GM19397 (cell line): ENCODE measurements at regions not wholly inside any gene's neighbourhood (a gene's known extent, or its start where the extent isn't known, plus 50 kb on each side); places are given as distances from the start of the nearest gene placed in this dataset.

Source experiments
- ATAC-seq: cut with Tn5 transposase; IDR thresholded peaks from one replicate; pipeline ENCODE4 v1.9.1; 2021; ENCODE audit warnings: mild to moderate bottlenecking, moderate library complexity; ENCODE audit not compliant: unreplicated experiment

DNA sequence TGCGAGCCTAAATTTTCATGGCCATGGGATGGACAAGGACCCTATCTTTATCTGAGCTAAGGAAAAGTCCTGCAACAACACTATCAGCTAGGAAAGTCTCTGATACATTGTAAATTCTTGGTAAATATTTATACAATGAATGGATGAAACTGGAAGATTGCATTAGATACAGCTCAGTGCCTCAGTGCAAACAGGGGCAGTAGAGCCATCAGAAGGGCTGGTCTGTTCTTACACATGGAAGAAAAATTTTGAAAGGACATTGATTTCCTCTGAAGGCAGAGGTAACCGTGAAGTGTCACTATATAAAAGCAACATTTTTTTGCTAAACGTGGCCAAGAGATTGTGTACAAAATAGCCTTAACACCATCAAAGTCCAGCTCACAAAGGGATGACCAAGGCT is 153.2 kb upstream of the GADL1 start:
- no peak for ATAC-seq

DNA sequence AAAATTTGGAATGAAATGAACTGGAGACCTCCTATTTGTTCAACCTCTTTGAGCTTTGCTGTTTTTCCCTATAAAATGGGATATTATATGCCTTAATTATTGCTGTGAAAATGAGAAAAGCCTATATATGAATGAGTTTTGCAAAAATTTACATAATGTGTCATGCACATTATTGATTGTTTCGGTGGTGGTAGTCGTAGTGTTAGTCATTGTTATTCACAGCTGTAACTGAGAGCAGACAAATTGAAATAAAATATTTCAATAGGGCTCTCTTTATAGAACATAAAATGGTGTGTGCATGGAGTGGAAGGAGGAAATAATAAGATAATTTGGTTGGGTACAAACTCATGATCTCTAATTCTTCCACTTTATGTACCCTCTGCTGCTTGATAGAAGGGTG is 153.7 kb upstream of the GADL1 start:
- no peak for ATAC-seq

DNA sequence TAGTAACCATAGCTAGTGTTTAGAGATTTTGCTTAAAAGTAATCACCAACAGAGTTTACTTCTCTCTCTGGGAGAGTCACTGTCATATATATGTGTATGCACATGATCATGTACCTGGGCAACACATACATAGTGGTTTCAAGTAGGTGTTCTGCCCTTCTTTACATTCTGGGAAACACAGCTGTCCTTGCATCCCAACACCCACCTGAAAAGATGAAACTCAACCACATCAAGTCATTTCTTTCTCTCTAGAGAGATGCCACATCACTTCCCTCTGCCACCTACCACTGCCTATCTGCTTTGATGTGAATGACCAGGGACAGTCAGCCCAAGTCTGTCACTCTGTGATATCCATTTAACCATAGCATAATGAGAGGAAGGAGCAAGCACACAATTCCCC is 155.8 kb upstream of the GADL1 start:
- ATAC-seq: no peak

DNA sequence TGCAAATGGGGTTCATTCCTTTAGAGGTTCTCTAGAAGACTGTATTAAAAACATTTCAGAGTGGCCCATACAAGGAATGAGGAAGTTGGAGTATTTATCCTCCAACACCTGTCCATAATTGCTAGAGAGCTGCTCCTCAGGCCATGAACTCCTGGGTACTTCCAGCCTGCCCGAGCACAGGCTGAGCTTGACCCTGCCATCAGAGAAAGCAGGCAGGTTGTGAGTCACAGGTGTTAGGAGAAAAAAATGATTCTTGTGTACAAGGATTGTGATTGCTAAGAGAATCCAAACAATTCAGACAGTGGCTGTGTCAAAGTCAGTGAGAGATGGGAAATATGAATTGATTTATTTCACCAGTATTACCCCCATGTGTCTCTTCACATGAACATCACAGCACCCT is 156.8 kb upstream of the GADL1 start:
- no peak for ATAC-seq

DNA sequence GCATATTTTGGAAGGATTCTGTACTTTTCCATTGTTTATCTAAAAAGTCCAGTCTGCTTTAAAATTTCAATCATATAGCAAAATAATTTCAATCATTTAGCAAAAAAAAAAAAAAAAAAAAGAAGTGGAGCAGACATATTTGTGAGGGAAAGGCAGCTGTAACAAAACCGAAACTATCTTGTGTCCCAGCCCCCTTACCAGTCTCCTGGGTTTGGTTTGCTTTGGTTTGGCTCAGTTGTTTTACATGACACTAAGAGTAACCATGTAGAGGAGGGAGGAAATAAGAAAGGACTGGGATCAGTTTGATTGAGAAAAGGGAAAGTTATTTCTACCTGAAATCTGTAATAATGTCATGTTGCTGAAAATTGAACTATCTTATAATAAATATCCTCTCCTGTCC is 158.8 kb upstream of the GADL1 start:
- no peak for ATAC-seq

DNA sequence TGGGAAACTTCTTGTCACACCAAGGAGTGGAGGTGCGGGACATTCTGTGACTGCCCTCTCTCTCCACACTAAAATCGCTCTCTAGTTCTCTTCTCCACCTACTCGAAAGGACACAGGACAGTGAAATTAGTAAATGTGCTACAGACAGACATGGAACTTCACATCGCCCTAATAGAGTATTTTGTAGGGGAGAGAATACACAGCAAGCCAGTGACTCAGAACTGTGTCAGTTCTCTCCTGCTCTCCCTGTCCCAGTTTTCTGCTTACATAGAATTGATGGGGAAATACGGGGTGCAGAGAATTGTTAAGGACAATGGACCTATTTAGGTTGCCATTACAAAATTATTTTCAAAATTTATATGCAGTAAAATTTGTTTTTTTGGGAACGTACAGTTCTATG is 159.6 kb upstream of the GADL1 start:
- ATAC-seq: no peak

DNA sequence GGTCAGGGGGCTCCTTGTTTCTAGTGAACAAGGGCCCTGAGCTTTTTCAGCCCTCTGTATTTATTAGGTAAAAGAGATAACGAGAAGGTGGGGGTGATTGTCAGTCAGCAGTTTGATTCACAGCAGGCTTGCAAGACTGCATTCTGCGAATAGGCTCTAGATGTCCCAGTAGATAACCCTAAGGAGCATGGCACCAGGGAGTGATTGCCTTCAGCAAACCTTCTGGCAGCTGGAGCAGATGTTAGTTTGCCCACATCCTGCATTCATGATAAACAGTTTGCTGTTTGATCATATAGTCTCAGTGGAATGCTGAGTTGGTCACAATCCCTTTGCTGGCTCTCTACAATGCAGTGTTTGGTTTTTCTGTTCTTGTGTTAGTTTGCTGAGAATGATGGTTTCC is 161.3 kb upstream of the GADL1 start:
- ATAC-seq: no peak

DNA sequence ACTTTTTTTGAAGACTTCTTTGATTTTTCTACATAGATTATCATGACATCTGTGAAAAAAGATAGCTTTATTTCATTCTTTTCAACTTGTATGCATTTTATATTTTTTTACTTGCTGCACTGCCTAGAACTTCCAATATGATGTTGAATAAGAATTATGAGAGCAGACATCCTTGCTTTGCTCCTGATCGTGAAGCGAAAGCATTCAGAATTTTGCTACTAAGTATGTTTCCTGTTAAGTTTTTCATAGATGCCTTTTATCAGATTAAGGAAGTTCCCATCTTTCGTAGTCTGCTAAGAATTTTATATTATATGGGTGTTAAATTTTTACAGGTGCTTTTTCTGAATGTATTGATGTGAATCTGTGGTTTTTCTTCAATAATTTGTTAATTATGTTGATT is 163.4 kb upstream of the GADL1 start:
- ATAC-seq: no peak

DNA sequence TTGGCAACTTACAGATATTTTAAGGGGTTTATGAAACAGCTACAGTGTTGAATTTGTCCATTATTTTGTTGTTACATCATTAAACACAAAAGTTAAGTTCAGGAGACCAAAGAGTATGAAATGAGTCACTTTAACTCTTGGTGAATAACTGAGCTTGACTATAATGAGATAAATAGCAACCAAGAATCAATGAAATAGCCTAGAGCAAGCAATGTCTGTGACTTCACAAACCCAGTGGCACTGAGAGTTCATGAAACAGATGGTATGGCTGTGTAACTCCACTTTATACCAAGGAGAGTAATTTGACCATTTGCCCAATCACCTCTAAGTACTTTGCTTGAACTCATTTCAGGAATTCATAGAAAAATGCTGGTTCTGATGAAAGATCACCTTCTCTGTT is 169.6 kb upstream of the GADL1 start:
- ATAC-seq: no peak

DNA sequence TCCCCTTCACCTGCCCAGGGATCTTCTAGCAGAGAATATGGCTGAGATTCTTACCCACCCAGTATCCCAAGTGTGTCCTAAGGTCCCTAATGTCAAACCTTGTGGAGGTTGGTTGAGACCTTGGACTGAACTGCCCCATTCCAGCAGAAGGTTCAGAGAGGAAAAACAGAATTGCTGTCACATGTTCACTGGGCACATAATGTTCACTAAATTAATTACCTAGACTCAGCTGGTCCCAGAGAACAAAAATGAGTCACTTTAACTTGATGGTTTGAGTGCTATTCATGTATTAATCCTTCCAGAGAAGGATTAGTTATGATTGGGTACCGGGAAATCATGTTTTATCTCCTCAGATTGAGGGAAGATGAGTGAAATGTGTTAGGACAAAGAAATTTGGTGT is 171.3 kb upstream of the GADL1 start:
- ATAC-seq: no peak

DNA sequence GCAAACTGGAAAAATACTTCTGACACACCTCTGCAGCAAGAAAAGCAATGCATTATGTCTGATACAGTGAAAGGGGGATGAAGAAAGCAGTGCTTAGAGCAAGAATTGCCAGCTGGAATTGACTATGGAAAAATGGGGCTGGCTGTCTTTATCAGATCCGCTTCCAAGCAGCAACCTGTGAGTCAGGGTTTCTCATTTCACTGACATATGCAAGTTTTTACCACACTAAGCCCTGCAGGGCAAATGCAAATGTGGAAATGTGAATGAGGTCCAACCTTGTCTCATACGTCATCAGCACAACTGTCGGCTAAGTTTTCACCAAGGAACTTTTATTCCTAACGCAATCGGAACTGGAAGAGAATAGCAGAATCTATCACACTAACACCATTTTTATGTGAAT is 172.5 kb upstream of the GADL1 start:
- ATAC-seq: no peak

DNA sequence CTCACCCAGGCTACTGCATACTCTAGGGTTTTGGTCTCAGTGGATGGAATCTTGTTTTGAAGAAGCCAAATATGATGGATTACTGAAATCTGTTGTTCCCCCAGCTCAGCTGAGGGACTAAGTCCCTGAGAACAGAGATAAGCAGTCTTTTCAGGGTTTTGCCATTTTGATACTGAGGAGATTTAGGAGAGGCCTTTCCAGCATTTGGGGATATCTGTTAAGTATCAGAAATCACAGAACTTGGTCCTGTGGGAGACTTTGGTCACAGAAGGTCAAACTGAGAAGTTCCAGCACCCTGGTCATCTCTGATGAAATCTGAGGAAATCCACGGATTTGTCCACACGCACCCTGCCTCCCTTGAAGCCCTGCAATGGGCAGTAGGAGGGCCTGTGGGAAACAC is 181.0 kb upstream of the GADL1 start:
- ATAC-seq: no peak

DNA sequence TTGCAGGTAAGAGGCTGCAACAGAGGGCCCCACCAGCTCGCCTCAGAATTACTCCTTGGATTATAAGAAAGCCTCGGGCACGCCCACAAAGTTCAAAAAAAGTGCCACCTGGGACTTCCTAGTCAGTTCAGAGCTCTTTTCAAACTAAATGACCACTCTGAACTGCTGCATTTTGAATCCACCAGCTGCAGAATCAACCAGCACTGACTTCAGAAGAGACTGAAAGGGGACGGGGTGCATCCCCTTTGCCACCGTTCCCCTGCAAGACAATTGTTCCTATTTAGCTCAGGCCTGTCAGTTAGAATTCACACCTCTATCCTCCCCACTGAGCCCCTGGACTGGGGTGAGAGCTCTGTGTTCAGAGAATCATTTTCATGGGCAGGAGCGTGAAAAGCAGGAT is 181.4 kb upstream of the GADL1 start:
- ATAC-seq: no peak

DNA sequence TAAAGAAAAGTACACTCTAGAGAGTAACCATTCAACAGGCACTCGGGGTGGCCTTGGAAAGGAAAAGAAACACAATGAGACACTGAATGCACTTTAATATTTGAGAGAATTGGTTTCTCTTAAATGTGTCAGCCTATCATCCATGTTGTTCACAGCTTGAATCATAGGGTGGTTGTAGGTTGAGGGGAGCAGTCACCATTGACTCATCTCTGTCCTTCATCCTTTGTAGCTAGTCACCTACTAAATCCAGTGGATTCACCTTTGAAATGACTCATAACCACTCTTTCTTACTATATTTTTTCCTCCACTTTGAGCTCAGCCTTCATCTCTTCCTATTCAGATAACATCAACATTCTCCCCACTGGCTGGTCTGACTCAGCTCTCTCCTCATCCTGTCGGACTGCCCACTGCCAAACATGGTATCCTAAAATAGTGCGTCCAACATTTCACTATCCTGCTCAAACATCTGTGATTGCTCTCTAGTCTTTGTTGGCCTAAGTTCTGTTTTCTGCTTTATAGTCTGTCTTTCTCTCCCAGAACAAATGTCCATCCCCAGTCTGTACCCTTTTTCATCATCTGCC is 182.7 kb upstream of the GADL1 start:
- ATAC-seq: no peak

DNA sequence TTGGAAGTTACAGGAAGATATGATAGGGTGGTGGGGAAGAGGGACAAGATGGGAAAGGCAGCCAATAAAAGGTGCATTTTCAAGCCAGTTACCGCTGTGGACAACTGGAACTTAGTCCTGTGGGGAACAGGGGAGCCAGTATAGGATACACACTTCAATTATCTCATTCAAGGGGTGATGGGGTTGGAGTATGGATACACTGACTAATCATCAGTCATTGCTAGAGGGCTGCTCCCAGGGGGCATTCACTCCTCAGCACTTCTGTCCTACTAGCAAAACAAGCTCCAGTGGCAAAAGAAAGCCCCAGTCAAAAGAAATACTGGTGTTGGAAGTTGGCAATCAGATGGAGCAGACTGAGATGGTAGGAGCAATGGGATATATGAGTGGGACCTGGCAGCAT is 183.4 kb upstream of the GADL1 start:
- no peak for ATAC-seq

DNA sequence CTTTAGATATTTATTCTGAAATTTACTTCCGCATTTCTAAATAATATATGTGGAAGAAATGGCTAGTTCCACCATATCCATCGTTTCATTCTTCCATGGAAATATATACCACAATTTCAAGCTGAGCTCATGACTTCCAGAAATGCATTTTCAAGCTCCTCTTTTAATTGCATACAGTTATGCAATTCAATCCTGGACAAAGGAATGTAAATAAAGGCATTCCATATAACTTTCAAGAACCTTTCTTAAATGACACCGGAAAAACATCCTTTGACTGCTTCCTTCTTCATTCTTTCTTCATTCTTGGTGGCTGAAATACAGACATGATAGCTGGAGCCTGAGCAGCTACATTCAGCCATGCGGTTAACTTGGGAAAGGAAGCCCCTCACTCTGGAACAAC is 185.2 kb upstream of the GADL1 start:
- no peak for ATAC-seq

DNA sequence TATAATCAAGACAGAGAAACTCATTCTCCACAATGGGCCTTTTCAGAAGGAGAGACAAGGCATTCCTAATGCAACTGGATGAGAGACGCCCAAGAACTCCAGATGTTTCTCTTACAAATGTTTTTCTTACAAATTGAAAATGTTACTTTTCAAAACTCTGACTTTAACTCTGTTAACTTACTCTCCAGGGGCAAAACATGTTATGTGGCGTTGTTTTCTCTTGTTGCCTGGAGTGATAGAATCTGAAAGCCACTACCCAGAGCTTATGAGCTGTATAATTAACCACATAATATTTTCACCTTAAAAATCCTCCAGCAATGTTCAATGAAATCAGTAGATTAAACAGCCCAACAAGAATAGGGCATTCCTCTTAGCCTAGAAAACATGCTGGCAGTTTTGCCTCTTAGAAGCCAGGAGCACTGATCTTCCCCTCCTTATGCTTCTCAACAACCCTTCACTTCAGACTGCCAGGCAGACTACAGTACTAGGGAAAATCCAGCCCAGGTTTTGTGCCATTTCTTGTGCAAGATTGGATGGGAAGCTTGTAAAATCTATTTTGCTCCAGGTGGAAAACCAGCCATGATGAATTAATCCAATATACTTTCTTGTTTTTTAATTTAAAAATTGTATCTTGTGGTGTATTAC is 186.7 kb upstream of the GADL1 start:
- no peak for ATAC-seq

DNA sequence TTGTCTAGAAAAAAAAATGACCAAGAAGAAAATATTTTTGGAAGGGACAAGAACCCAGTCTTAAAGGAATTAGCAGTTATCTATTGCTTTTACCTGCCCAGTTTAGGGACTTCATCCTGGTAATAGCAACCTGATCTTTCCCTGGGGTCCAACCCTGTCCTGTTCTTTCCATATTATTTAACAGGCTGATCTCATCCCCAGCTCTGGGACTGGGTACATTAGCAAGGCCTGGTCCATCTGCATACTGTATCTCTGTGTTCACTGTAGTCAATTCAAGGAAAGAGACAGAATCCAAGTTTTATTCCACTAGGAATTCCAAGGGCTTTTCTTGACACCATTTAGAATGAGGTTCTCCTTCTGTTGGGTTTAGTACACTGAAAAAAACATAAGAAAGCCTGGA is 191.7 kb upstream of the GADL1 start:
- ATAC-seq: no peak

DNA sequence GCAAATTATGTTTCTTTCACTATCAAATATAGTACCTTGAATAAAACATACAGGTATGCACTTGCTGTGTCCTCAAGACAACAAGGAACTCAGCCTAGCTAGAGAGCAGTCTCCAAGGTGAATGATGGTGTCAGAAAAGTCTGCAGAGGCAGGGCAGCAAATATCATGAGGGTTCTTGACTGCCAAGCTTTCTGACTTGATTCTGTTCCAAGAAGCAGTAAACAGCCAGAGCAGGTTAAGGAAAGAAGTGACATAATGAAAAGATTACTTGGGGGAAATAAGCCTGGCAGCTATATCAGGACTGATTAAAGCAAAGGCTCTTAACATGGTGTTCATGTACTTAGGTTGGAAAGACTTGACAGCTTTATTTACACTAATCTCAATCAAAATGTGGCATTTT is 192.2 kb upstream of the GADL1 start:
- no peak for ATAC-seq

DNA sequence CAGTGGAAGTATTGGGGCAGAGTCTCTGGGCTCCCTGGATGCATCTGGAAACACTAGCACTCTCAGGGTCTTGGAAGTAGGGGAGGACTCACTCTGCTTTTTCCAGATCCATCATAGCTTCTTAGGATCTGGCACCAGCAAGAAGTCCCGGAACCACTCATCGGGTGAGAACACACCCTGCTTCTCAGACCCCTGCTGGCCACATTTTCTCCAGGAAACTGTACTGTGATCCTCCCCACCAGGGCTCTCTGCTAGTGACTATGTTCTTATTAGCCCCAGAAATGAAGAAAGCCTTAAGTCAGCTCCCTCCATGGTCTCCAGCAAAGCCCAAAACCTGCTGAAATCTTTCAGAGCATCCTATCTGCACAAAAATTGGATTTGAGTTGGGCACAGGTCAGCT is 197.3 kb upstream of the GADL1 start:
- ATAC-seq: no peak

DNA sequence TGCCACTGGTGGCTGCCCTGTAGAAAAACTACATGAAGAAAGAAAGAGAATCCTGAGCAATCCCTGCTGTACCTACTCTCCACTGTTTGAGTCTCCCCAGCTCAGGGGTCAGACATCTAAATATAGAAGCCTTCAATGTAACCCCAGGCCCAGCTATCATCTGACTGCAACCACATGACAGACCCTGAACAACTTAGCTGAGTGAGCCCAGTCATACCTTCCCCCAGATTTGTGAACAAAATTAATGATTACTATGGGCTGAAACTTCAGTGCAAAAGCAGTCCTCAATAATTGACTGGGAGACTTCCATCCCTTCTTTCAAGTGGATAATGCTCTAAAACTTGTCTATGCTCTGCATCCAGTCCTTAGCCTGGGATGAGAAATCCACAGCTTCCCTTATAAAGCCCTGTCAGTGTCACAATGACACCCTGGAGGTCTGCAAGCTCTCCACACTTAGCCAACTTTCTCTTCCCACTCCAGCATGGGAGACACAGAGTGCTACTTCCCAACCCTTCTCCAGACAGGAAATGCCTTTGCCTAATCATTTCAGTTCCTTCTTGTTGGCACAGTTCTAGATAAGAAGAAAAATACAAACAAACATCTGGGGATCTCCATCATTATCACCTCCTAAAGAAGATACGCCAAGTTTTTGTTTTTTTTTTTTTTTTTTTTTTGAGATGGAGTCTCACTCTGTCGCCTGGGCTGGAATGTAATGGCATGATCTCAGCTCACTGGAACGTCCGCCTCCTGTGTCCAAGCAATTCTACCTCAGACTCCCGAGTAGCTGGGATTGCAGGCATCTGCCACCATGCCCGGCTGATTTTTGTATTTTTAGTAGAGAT is 198.5 kb upstream of the GADL1 start:
- no peak for ATAC-seq

DNA sequence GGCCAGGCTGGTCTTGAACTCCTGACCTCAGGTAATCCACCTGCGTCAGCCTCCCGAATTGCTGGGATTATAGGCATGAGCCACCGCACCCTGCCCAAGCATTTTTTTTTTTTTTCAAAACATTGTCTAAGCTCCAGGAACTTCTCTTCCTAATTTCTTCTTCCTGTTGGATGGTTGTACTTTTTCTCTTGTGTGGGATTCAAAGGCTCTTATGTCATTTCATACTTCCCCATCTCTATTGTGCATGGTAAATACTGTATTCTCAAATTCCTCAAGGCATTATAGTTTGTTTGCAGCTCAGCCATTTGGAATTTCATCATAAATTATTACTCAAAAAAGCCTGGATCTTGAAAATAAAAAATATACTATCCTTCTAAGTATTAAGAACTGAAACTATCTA is 199.1 kb upstream of the GADL1 start:
- ATAC-seq: no peak
